WTC11 (cell line): ENCODE measurements at regions not wholly inside any gene's neighbourhood (a gene's known extent, or its start where the extent isn't known, plus 50 kb on each side); places are given as distances from the start of the nearest gene placed in this dataset.
A peak's percentile ranks its signal among the peaks of the same experiment; 100 is the strongest.

Experiments used
- ATAC-seq: fragments of 200-7000 bp; cut with Tn5 transposase; 2 replicates; pipeline ENCODE4 v1.10.0; 2021; ENCODE audit warnings: mild to moderate bottlenecking, moderate library complexity
- CTCF ChIA-PET: fragments of 300-600 bp; sonication (Branson Sonifier 250); formaldehyde crosslinking; loops from one replicate; lab custom pipeline; 2021; ENCODE audit warnings: antibody characterized with exemption; lab: Charles Lee
- POLR2A ChIA-PET: fragments of 350-600 bp; sonication (Branson Sonifier 250); formaldehyde crosslinking; loops from one replicate; lab custom pipeline; 2021; ENCODE audit warnings: antibody characterized with exemption; lab: Charles Lee
- DNase-seq: peaks from one replicate; pipeline ENCODE4 v3.0.0; 2021; ENCODE audit warnings: low spot score
- H3K27ac Mint-ChIP-seq: 2 replicates; pipeline ENCODE4 v1.8.0; 2021; ENCODE audit warnings: mixed read lengths
- H3K27me3 Mint-ChIP-seq: 2 replicates; pipeline ENCODE4 v1.8.0; 2021; ENCODE audit warnings: low read depth, mild to moderate bottlenecking, moderate library complexity, mixed read lengths
- H3K36me3 Mint-ChIP-seq: 2 replicates; pipeline ENCODE4 v1.8.0; 2021; ENCODE audit warnings: mixed read lengths
- H3K4me1 Mint-ChIP-seq: 2 replicates; pipeline ENCODE4 v1.8.0; 2022; ENCODE audit warnings: mixed read lengths
- H3K4me3 Mint-ChIP-seq: 2 replicates; pipeline ENCODE4 v1.8.0; 2021; ENCODE audit warnings: mild to moderate bottlenecking, moderate library complexity, mixed read lengths
- H3K9me3 Mint-ChIP-seq: 2 replicates; pipeline ENCODE4 v1.8.0; 2021; ENCODE audit warnings: mixed read lengths
- ATF1 ChIP-seq: sonication (generic); formaldehyde crosslinking; IDR thresholded peaks from 2 replicates; pipeline ENCODE4 v1.8.1; 2023; ENCODE audit warnings: mild to moderate bottlenecking, moderate library complexity, missing genetic modification reagents
- CREB1 ChIP-seq: sonication (generic); formaldehyde crosslinking; IDR thresholded peaks from 2 replicates; pipeline ENCODE4 v1.8.0; 2023; ENCODE audit warnings: mild to moderate bottlenecking, missing genetic modification reagents
- CREM ChIP-seq: sonication (generic); formaldehyde crosslinking; IDR thresholded peaks from 2 replicates; pipeline ENCODE4 v1.8.1; 2022; ENCODE audit warnings: mild to moderate bottlenecking, missing genetic modification reagents, moderate library complexity
- EMX1 ChIP-seq: fragments of 250-450 bp; sonication (Bioruptor Pico); IDR thresholded peaks from 2 replicates; pipeline ENCODE4 v1.8.0; 2021; ENCODE audit warnings: mild to moderate bottlenecking
- ETV6 ChIP-seq: sonication (generic); formaldehyde crosslinking; IDR thresholded peaks from 2 replicates; pipeline ENCODE4 v1.8.1; 2022; ENCODE audit warnings: mild to moderate bottlenecking, missing genetic modification reagents
- GTF2I ChIP-seq: fragments of 250-450 bp; sonication (Bioruptor Pico); conservative IDR thresholded peaks from 2 replicates; pipeline ENCODE4 v1.4.0; 2021; ENCODE audit warnings: mild to moderate bottlenecking
- MYBL2 ChIP-seq: sonication (generic); formaldehyde crosslinking; IDR thresholded peaks from 2 replicates; pipeline ENCODE4 v1.8.1; 2023; ENCODE audit warnings: mild to moderate bottlenecking, moderate library complexity, missing genetic modification reagents
- NFATC4 ChIP-seq: fragments of 250-450 bp; sonication (Bioruptor Pico); IDR thresholded peaks from 2 replicates; pipeline ENCODE4 v1.9.0; 2021; ENCODE audit warnings: mild to moderate bottlenecking
- NR2C2 ChIP-seq: sonication (generic); formaldehyde crosslinking; IDR thresholded peaks from 2 replicates; pipeline ENCODE4 v1.8.0; 2022; ENCODE audit warnings: mild to moderate bottlenecking, missing genetic modification reagents
- OVOL2 ChIP-seq: fragments of 250-450 bp; sonication (Bioruptor Pico); IDR thresholded peaks from 2 replicates; pipeline ENCODE4 v1.9.0; 2021; ENCODE audit warnings: mild to moderate bottlenecking, borderline replicate concordance
- SP1 ChIP-seq: sonication (generic); formaldehyde crosslinking; conservative IDR thresholded peaks from 2 replicates; pipeline ENCODE4 v1.8.1; 2022; ENCODE audit warnings: missing genetic modification reagents
- STAT6 ChIP-seq: sonication (generic); formaldehyde crosslinking; conservative IDR thresholded peaks from 2 replicates; pipeline ENCODE4 v1.8.1; 2023; ENCODE audit warnings: mild to moderate bottlenecking, low read depth, missing genetic modification reagents, moderate library complexity
- TEAD4 ChIP-seq: sonication (generic); formaldehyde crosslinking; IDR thresholded peaks from 2 replicates; pipeline ENCODE4 v1.8.0; 2022; ENCODE audit warnings: mild to moderate bottlenecking, missing genetic modification reagents
- TP53 ChIP-seq: sonication (generic); formaldehyde crosslinking; IDR thresholded peaks from 2 replicates; pipeline ENCODE4 v1.8.1; 2023; ENCODE audit warnings: mild to moderate bottlenecking, missing genetic modification reagents
- USF2 ChIP-seq: sonication (generic); formaldehyde crosslinking; IDR thresholded peaks from 2 replicates; pipeline ENCODE4 v1.8.1; 2023; ENCODE audit warnings: mild to moderate bottlenecking, missing genetic modification reagents, moderate library complexity
- ZBTB43 ChIP-seq: sonication (generic); formaldehyde crosslinking; IDR thresholded peaks from 2 replicates; pipeline ENCODE4 v1.8.1; 2023; ENCODE audit warnings: mild to moderate bottlenecking, missing genetic modification reagents
- ZNF121 ChIP-seq: sonication (generic); formaldehyde crosslinking; IDR thresholded peaks from 2 replicates; pipeline ENCODE4 v1.8.0; 2023; ENCODE audit warnings: missing genetic modification reagents
- ZNF138 ChIP-seq: sonication (generic); formaldehyde crosslinking; conservative IDR thresholded peaks from 2 replicates; pipeline ENCODE4 v1.8.1; 2022; ENCODE audit warnings: mild to moderate bottlenecking, moderate library complexity, missing genetic modification reagents
- ZNF219 ChIP-seq: sonication (generic); formaldehyde crosslinking; IDR thresholded peaks from 2 replicates; pipeline ENCODE4 v1.8.0; 2023; ENCODE audit warnings: missing genetic modification reagents, mild to moderate bottlenecking, borderline replicate concordance
- TF ChIP-seq, protein P1 (sequence below): sonication (generic); formaldehyde crosslinking; IDR thresholded peaks from 2 replicates; pipeline ENCODE4 v1.8.0; 2022; ENCODE audit warnings: mild to moderate bottlenecking, missing genetic modification reagents
- TF ChIP-seq, protein P2 (sequence below): sonication (generic); formaldehyde crosslinking; IDR thresholded peaks from 2 replicates; pipeline ENCODE4 v1.8.1; 2022; ENCODE audit warnings: mild to moderate bottlenecking, missing genetic modification reagents, moderate library complexity, borderline replicate concordance
- TF ChIP-seq, protein P3 (sequence below): sonication (generic); formaldehyde crosslinking; IDR thresholded peaks from 2 replicates; pipeline ENCODE4 v1.8.1; 2023; ENCODE audit warnings: mild to moderate bottlenecking, missing genetic modification reagents, borderline replicate concordance

DNA sequence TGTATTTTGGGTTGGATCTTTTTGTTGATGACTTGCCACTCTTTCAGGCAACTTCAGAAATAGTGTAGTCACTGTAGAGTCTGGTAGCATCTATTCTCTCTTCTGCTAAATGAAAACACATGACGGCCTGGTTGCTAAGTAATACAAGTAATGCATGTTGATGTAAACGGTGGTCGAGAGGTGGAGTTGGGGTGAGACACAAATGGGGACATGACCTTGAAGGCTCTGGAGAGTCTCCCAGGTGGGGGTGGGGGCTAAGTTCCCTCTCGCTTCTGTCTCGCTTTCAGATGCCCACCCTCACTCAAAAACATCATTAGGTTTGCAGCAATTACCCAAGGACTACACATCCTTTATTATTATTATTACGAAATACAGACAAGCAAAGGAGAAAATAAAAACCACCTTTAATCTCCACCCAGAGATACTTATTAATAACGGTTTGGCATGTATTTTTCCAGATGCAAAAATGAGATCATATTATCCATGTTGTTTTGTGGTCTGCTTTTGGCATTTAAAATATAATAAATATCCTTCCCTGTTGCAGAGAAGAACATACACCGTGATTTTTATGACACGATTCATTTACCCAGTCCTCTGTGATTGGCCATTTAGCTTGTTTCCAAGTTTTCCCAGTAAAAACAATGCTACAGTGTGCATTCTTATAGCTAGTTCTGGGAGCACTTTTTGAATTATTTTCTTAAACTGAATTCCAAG is 138.1 kb downstream of the MIS18A start (continued):
- TF ChIP-seq, protein P1, sequence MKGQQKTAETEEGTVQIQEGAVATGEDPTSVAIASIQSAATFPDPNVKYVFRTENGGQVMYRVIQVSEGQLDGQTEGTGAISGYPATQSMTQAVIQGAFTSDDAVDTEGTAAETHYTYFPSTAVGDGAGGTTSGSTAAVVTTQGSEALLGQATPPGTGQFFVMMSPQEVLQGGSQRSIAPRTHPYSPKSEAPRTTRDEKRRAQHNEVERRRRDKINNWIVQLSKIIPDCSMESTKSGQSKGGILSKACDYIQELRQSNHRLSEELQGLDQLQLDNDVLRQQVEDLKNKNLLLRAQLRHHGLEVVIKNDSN (CRISPR knock-in tag) = no peak
- TF ChIP-seq MYBL2 (CRISPR knock-in tag) = no peak
- no peak for TF ChIP-seq ETV6 (CRISPR knock-in tag)
- TF ChIP-seq, protein P2, sequence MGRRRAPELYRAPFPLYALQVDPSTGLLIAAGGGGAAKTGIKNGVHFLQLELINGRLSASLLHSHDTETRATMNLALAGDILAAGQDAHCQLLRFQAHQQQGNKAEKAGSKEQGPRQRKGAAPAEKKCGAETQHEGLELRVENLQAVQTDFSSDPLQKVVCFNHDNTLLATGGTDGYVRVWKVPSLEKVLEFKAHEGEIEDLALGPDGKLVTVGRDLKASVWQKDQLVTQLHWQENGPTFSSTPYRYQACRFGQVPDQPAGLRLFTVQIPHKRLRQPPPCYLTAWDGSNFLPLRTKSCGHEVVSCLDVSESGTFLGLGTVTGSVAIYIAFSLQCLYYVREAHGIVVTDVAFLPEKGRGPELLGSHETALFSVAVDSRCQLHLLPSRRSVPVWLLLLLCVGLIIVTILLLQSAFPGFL (CRISPR knock-in tag) = no peak
- TF ChIP-seq ZNF121 (CRISPR knock-in tag) = no peak
- no peak for TF ChIP-seq ZBTB43 (CRISPR knock-in tag)
- TF ChIP-seq GTF2I (CRISPR knock-in tag) = no peak
- TF ChIP-seq TP53 (CRISPR knock-in tag) = no peak
- TF ChIP-seq EMX1 (CRISPR knock-in tag) = no peak
- no peak for TF ChIP-seq STAT6

GRCh38 chr21:32140151-32140550 is 138.7 kb downstream of the MIS18A start:
- H3K27ac Mint-ChIP-seq = no peak overlapping the region
- no peaks in the 10 kb centered on the region for H3K27me3 Mint-ChIP-seq
- CTCF ChIA-PET = interaction anchor here (1.0 to 1.3 kb wide), 2 partner anchors 12 to 118 kb away, joined by 3 to 4 read pairs; no protein-coding TSS in a partner anchor
- POLR2A ChIA-PET = interaction anchor here (0.6 kb wide), 1 partner anchor 16 kb away, joined by 4 read pairs; no protein-coding TSS in a partner anchor
- 0 out of 2 replicates have a peak, but pooled peaks have one; percentile 16 for ATAC-seq
- peaks cover 17% of the 10 kb centered on the region for H3K9me3 Mint-ChIP-seq
- no peak overlapping the region for H3K4me3 Mint-ChIP-seq
- DNase-seq = no peak
- H3K36me3 Mint-ChIP-seq = peaks cover 3% of the 10 kb centered on the region; the same call in 1 of the 2 replicates
- TF ChIP-seq SP1 (CRISPR knock-in tag) (no peak), ZNF219 (CRISPR knock-in tag) (no peak), CREM (CRISPR knock-in tag) (no peak), OVOL2 (CRISPR knock-in tag) (no peak), MYBL2 (CRISPR knock-in tag) (no peak), ATF1 (CRISPR knock-in tag) (no peak), NR2C2 (CRISPR knock-in tag) (no peak), ZNF138 (no peak), NFATC4 (CRISPR knock-in tag) (no peak), CREB1 (no peak), TEAD4 (CRISPR knock-in tag) (no peak), USF2 (CRISPR knock-in tag) (no peak)
- TF ChIP-seq, protein P3, sequence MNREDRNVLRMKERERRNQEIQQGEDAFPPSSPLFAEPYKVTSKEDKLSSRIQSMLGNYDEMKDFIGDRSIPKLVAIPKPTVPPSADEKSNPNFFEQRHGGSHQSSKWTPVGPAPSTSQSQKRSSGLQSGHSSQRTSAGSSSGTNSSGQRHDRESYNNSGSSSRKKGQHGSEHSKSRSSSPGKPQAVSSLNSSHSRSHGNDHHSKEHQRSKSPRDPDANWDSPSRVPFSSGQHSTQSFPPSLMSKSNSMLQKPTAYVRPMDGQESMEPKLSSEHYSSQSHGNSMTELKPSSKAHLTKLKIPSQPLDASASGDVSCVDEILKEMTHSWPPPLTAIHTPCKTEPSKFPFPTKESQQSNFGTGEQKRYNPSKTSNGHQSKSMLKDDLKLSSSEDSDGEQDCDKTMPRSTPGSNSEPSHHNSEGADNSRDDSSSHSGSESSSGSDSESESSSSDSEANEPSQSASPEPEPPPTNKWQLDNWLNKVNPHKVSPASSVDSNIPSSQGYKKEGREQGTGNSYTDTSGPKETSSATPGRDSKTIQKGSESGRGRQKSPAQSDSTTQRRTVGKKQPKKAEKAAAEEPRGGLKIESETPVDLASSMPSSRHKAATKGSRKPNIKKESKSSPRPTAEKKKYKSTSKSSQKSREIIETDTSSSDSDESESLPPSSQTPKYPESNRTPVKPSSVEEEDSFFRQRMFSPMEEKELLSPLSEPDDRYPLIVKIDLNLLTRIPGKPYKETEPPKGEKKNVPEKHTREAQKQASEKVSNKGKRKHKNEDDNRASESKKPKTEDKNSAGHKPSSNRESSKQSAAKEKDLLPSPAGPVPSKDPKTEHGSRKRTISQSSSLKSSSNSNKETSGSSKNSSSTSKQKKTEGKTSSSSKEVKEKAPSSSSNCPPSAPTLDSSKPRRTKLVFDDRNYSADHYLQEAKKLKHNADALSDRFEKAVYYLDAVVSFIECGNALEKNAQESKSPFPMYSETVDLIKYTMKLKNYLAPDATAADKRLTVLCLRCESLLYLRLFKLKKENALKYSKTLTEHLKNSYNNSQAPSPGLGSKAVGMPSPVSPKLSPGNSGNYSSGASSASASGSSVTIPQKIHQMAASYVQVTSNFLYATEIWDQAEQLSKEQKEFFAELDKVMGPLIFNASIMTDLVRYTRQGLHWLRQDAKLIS = no peak
- H3K4me1 Mint-ChIP-seq = peaks cover 18% of the 10 kb centered on the region
